PC-9 (cell line): ENCODE measurements at regions not wholly inside any gene's neighbourhood (a gene's known extent, or its start where the extent isn't known, plus 50 kb on each side); places are given as distances from the start of the nearest gene placed in this dataset.

Source experiments
- EZH2 ChIP-seq: fragments of 200-600 bp; sonication (generic); IDR thresholded peaks from 2 replicates; pipeline ENCODE4 v1.8.0; 2017; ENCODE audit warnings: antibody characterized with exemption, low read depth
- TF ChIP-seq, protein P1 (sequence below): fragments of 200-600 bp; sonication (generic); conservative IDR thresholded peaks from 2 replicates; pipeline ENCODE4 v1.6.1; 2017; ENCODE audit warnings: mixed run types, antibody characterized with exemption, mild to moderate bottlenecking, moderate library complexity

- no peak for TF ChIP-seq EZH2
- TF ChIP-seq, protein P1, sequence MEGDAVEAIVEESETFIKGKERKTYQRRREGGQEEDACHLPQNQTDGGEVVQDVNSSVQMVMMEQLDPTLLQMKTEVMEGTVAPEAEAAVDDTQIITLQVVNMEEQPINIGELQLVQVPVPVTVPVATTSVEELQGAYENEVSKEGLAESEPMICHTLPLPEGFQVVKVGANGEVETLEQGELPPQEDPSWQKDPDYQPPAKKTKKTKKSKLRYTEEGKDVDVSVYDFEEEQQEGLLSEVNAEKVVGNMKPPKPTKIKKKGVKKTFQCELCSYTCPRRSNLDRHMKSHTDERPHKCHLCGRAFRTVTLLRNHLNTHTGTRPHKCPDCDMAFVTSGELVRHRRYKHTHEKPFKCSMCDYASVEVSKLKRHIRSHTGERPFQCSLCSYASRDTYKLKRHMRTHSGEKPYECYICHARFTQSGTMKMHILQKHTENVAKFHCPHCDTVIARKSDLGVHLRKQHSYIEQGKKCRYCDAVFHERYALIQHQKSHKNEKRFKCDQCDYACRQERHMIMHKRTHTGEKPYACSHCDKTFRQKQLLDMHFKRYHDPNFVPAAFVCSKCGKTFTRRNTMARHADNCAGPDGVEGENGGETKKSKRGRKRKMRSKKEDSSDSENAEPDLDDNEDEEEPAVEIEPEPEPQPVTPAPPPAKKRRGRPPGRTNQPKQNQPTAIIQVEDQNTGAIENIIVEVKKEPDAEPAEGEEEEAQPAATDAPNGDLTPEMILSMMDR = no peak
Observed at GRCh38 chr13:40002016-40002415, 346.6 kb downstream of the COG6 start.
